ENCODE measurements at regions not wholly inside any gene's neighbourhood (a gene's known extent, or its start where the extent isn't known, plus 50 kb on each side); places are given as distances from the start of the nearest gene placed in this dataset.

DNA sequence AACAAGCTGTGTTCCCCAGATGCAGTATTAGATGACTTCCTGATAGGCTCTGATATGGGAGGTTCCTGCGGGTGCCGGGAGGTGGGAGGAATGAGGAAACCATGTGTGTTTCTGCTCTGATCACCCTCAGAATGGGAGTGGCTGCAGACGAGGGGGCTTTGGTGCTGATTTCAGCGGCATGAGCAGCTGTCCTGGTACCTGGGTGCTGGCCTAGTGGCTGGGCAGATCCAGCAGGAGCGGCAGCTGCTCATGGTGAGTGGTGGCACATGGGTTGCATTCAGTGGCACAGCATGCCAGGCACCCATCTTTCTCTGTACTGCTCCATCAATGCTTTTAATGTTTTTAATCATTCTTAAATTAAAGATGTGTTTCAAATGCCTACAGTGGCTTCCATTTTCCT, 177.2 kb upstream of the NETO1 start:
- TF ChIP-seq CTCF (IDR thresholded peaks at IDR 0.05; ENCODE audit: extremely low read depth, missing control alignments): no peak
- no peak for DNase-seq (ENCODE audit: low spot score)

DNA sequence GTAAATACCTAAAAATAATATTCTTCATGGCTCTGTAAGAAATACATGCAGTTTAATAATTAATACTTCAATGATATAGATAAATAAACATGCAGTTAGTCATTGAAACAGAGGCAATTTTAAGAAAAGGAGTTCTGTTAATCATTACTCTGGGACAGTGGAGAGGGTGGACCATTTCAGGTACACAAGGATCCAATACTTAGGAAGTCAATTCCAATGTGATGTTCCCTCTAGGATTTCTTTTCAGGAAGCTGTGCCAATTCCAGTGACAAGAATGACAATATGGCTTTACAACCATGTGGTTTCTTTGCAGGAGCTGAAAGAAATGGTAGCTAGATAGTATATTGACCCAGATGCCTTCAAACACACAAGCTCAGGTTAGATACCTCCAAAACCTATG, 175.8 kb upstream of the NETO1 start:
- TF ChIP-seq CTCF (IDR thresholded peaks at IDR 0.05; ENCODE audit: extremely low read depth, missing control alignments): no peak
- DNase-seq (ENCODE audit: low spot score): no peak

- DNase-seq (ENCODE audit: low spot score): no peak
- TF ChIP-seq CTCF (IDR thresholded peaks at IDR 0.05; ENCODE audit: extremely low read depth, missing control alignments): no peak
These were observed 175.4 kb upstream of the NETO1 start for GRCh38 chr18:73043211-73043610.

GRCh38 chr18:73040247-73040646, 172.5 kb upstream of the NETO1 start:
- TF ChIP-seq CTCF (IDR thresholded peaks at IDR 0.05; ENCODE audit: extremely low read depth, missing control alignments): no peak
- DNase-seq (ENCODE audit: low spot score): no peak

DNA sequence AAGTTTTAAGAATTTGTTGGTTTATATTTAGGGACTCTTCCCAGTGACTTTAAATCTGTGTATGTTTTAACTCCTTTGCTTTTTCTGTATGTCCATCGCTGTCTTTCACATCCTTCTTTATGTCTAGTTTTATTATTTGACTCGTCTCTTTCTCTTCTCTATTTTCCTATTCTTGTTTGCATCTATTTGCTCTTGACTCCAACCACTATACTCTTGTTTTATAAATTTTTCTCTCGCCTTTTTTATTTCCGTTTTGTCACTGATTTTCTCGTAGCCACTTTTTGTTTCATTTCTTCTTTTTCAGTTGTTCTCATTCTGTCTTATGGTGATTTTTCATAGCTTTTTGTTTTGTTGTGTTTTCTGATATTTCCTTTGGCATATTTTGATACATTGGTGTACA, 170.5 kb upstream of the NETO1 start:
- no peak for TF ChIP-seq CTCF (IDR thresholded peaks at IDR 0.05; ENCODE audit: extremely low read depth, missing control alignments)
- DNase-seq (ENCODE audit: low spot score): no peak

GRCh38 chr18:73023975-73024374, 156.2 kb upstream of the NETO1 start:
- no peak for TF ChIP-seq CTCF (IDR thresholded peaks at IDR 0.05; ENCODE audit: extremely low read depth, missing control alignments)
- no peak for DNase-seq (ENCODE audit: low spot score)

DNA sequence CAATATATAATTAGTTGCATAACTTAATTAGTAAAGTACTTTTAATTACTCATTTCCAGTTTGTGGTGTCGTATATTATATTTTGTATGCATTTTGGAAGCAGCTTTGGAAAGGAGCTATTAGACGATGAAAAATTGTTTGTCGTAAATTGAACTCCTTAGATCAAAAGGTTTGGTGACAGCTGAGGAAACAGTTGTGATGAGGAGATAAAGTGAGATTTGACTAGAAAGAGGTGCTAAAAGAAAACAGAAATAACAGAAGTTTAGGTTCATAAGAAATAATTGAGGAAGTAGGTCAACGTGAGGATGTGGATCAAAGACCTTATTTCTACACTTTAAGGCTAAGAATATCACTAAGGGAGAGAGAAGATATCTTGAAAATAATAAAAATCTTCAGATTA, 141.9 kb upstream of the NETO1 start:
- no peak for TF ChIP-seq CTCF (IDR thresholded peaks at IDR 0.05; ENCODE audit: extremely low read depth, missing control alignments)
- DNase-seq (ENCODE audit: low spot score): no peak
